ENCODE measurements at regions not wholly inside any gene's neighbourhood (a gene's known extent, or its start where the extent isn't known, plus 50 kb on each side); places are given as distances from the start of the nearest gene placed in this dataset.

GRCh38 chr13:50213526-50213925, 198.3 kb downstream of the KCNRG start:
- Histone ChIP-seq H3K36me3 (no peaks in the 10 kb centered on the region), H3K4me3 (no peak overlapping the region), H3K9me3 (peaks cover 0 to 34% (median 20%) of the 10 kb centered on the region in 11 donors), H3K4me1 (peaks cover 0 to 14% (median 10%) of the 10 kb centered on the region in 9 donors), H3K27me3 (no peaks in the 10 kb centered on the region), H3K27ac (no peak overlapping the region)
- intact Hi-C loops (cut with DNase I) = no loop called here
- 90 to 91% methylated on average over 1 of the region's 1 CpG for WGBS, 2 donors
- DNase-seq = no peak
- TF ChIP-seq CTCF (IDR thresholded peaks at IDR 0.05) = no peak
- ATAC-seq = no peak

GRCh38 chr13:50214514-50214913, 199.3 kb downstream of the KCNRG start:
- no peak for TF ChIP-seq CTCF (IDR thresholded peaks at IDR 0.05)
- no peaks in the 10 kb centered on the region for H3K36me3 ChIP-seq
- H3K27ac ChIP-seq = no peak overlapping the region
- H3K27me3 ChIP-seq = no peaks in the 10 kb centered on the region
- no peak overlapping the region for H3K4me3 ChIP-seq
- H3K9me3 ChIP-seq = peaks cover 0 to 34% (median 20%) of the 10 kb centered on the region in 11 donors
- DNase-seq = no peak
- no peak for ATAC-seq
- intact Hi-C loops (cut with DNase I) = no loop called here
- peaks cover 0 to 4% (median under 1%) of the 10 kb centered on the region in 9 donors for H3K4me1 ChIP-seq

- intact Hi-C loops (cut with DNase I) = no loop called here
- Histone ChIP-seq H3K27ac (no peak overlapping the region), H3K9me3 (peaks cover 0 to 37% (median 20%) of the 10 kb centered on the region in 11 donors), H3K4me1 (peaks cover 0 to 1% (median 0%) of the 10 kb centered on the region in 9 donors), H3K36me3 (no peaks in the 10 kb centered on the region), H3K27me3 (no peaks in the 10 kb centered on the region), H3K4me3 (no peak overlapping the region)
- no peak for TF ChIP-seq CTCF (IDR thresholded peaks at IDR 0.05)
- no peak for DNase-seq
- no peak for ATAC-seq
Observed at GRCh38 chr13:50215399-50215798, 200.2 kb downstream of the KCNRG start.

- 97 to 99% methylated on average over 3 of the region's 3 CpGs for whole genome bisulfite sequencing, 2 donors
- intact Hi-C loops (cut with DNase I) = no loop called here
Observed at GRCh38 chr13:50219743-50220142, 204.5 kb downstream of the KCNRG start.

More at GRCh38 chr13:50219743-50220142, 204.5 kb downstream of the KCNRG start:
- peaks cover 0 to 44% (median 6%) of the 10 kb centered on the region in 9 donors for H3K4me1 ChIP-seq
- no peak for DNase-seq
- no peak overlapping the region for H3K4me3 ChIP-seq
- peaks cover 0 to 20% (median 8%) of the 10 kb centered on the region in 11 donors for H3K9me3 ChIP-seq
- H3K36me3 ChIP-seq = no peaks in the 10 kb centered on the region
- ATAC-seq = no peak
- no peak for TF ChIP-seq CTCF (IDR thresholded peaks at IDR 0.05)
- no peaks in the 10 kb centered on the region for H3K27me3 ChIP-seq
- H3K27ac ChIP-seq = no peak overlapping the region
